Pancreas (tissue), 10 donors: ENCODE measurements at regions not wholly inside any gene's neighbourhood (a gene's known extent, or its start where the extent isn't known, plus 50 kb on each side); places are given as distances from the start of the nearest gene placed in this dataset.

Source experiments
- ATAC-seq, 4 donors: fragments of 200-7000 bp; cut with Tn5 transposase; one replicate each; pipeline versions ENCODE4 v1.8.0 to v1.9.1; 2020; ENCODE audit warnings: mild to moderate bottlenecking in 4 of 4, moderate library complexity in 4 of 4
- DNase-seq, 6 donors: peaks; one replicate each; pipeline ENCODE4 v3.0.0-alpha.2; 2020
- FAIRE-seq: peaks from 2 replicates; lab custom pipeline; 2012; peaks lifted over from hg19 to GRCh38; lab: Jason Lieb, UNC
- H3K27ac ChIP-seq, 4 donors: fragments of 200-600 bp; sonication (generic); 1 replicate in 3 of 4; 2 replicates in 1 of 4; pipeline versions ENCODE4 v1.5.0 to v1.8.0; 2020
- H3K27me3 ChIP-seq, 4 donors: fragments of 200-600 bp; one replicate each; pipeline ENCODE4 v1.8.0; 2021
- H3K36me3 ChIP-seq, 3 donors: fragments of 200-600 bp; sonication (generic) in 1 of 3; one replicate each; pipeline versions ENCODE4 v1.5.0 to v1.8.0; 2020 to 2021
- H3K4me1 ChIP-seq, 3 donors: fragments of 200-600 bp; one replicate each; pipeline ENCODE4 v1.8.0; 2021
- H3K4me3 ChIP-seq, 4 donors: fragments of 200-600 bp; sonication (generic) in 2 of 4; one replicate each; pipeline versions ENCODE4 v1.5.0 to v1.8.0; 2020 to 2021
- H3K9me3 ChIP-seq, 4 donors: fragments of 200-600 bp; one replicate each; pipeline ENCODE4 v1.8.0; 2021
- CTCF ChIP-seq, 4 donors: fragments of 200-600 bp; sonication (generic) in 3 of 4; IDR thresholded peaks; one replicate each; pipeline versions ENCODE4 v1.5.0 to v1.8.0; 2021; ENCODE audit warnings: antibody characterized with exemption in 4 of 4
- WGBS, 2 donors: extraction: QIAGEN DNeasy Blood & Tissue Kit; methylation state at CpG; one replicate each; pipeline ENCODE4 v1.1.7; 2013; 5-methylcytosine and 5-hydroxymethylcytosine counted together
- intact Hi-C, 3 donors: fragments of 100-400 bp; cut with DNase I; formaldehyde crosslinking; loops; one replicate each; pipeline versions ENCODE4 v1.11.1 to v1.14.2; 2022
- donor health status: healthy with polysubstance abuse.
- donor health status: DM: no; HTN: no; CAD: no; lungs with moderate emphysema.
- donor health status: DM: no; HTN: no; CAD: no.
- donor health status: control.
- donor health status: control.
- donor health status: Bipolar disorder and iron deficiency.
- donor health status: DM: yes; HTN: yes; CAD: no.
- donor health status: DM: no; HTN: no; CAD: no.
- donor health status: DM: no; HTN: no; CAD: no.
- donor health status: DM: yes; HTN: yes; CAD: no.

- Histone ChIP-seq H3K4me3 (no peak overlapping the region), H3K4me1 (no peaks in the 10 kb centered on the region), H3K27me3 (no peaks in the 10 kb centered on the region), H3K9me3 (no peaks in the 10 kb centered on the region), H3K27ac (no peak overlapping the region), H3K36me3 (no peaks in the 10 kb centered on the region)
- ATAC-seq (no peak), FAIRE-seq (no peak), DNase-seq (no peak)
- intact Hi-C loops = no loop called here
- no peak for TF ChIP-seq CTCF (IDR thresholded peaks at IDR 0.05)
Observed at GRCh38 chr7:136530831-136531230, 337.6 kb upstream of the CHRM2 start.

- 34 to 42% methylated on average over 2 of the region's 2 CpGs for WGBS, 2 donors
- FAIRE-seq = no peak
Observed at GRCh38 chr7:136528329-136528728, 340.1 kb upstream of the CHRM2 start.

GRCh38 chr7:136527554-136527953 is 340.9 kb upstream of the CHRM2 start:
- WGBS, 2 donors = 65 to 74% methylated on average over 1 of the region's 1 CpG
- no peak for TF ChIP-seq CTCF (IDR thresholded peaks at IDR 0.05)
- Histone ChIP-seq H3K9me3 (no peaks in the 10 kb centered on the region), H3K4me3 (no peak overlapping the region), H3K4me1 (no peaks in the 10 kb centered on the region), H3K27me3 (peaks cover 0 to 4% (median 0%) of the 10 kb centered on the region in 4 donors), H3K36me3 (no peaks in the 10 kb centered on the region), H3K27ac (no peak overlapping the region)
- peak in 1 of 6 donors; percentile 28 for DNase-seq
- ATAC-seq = no peak
- no peak for FAIRE-seq
- intact Hi-C loops = no loop called here

More at GRCh38 chr7:136528329-136528728, 340.1 kb upstream of the CHRM2 start:
- TF ChIP-seq CTCF (IDR thresholded peaks at IDR 0.05) = no peak
- H3K4me1 ChIP-seq = no peaks in the 10 kb centered on the region
- DNase-seq (no peak), ATAC-seq (no peak)
- H3K27me3 ChIP-seq = peaks cover 0 to 4% (median 0%) of the 10 kb centered on the region in 4 donors
- H3K36me3 ChIP-seq = no peaks in the 10 kb centered on the region
- H3K9me3 ChIP-seq = no peaks in the 10 kb centered on the region
- no peak overlapping the region for H3K4me3 ChIP-seq
- H3K27ac ChIP-seq = no peak overlapping the region
- intact Hi-C loops = no loop called here

- H3K36me3 ChIP-seq = no peaks in the 10 kb centered on the region
- intact Hi-C loops = no loop called here
- peak in 1 of 6 donors; percentile 27 for DNase-seq
- no peak overlapping the region for H3K4me3 ChIP-seq
- H3K27ac ChIP-seq = no peak overlapping the region
- ATAC-seq = no peak
- FAIRE-seq = no peak
- no peak for TF ChIP-seq CTCF (IDR thresholded peaks at IDR 0.05)
- H3K9me3 ChIP-seq = no peaks in the 10 kb centered on the region
- H3K4me1 ChIP-seq = no peaks in the 10 kb centered on the region
- H3K27me3 ChIP-seq = peaks cover 0 to 7% (median 0%) of the 10 kb centered on the region in 4 donors
- 67 to 82% methylated on average over 7 of the region's 7 CpGs for WGBS, 2 donors
Observed at GRCh38 chr7:136526408-136527105, 341.9 kb upstream of the CHRM2 start.

- no peak for ATAC-seq
- 51 to 72% methylated on average over 3 of the region's 3 CpGs for WGBS, 2 donors
- no peak for FAIRE-seq
- no peaks in the 10 kb centered on the region for H3K36me3 ChIP-seq
- intact Hi-C loops = no loop called here
- H3K4me1 ChIP-seq = no peaks in the 10 kb centered on the region
- H3K27me3 ChIP-seq = peaks cover 0 to 7% (median 0%) of the 10 kb centered on the region in 4 donors
- H3K4me3 ChIP-seq = no peak overlapping the region
- H3K9me3 ChIP-seq = no peaks in the 10 kb centered on the region
- no peak for TF ChIP-seq CTCF (IDR thresholded peaks at IDR 0.05)
- DNase-seq = no peak
- no peak overlapping the region for H3K27ac ChIP-seq
Observed at GRCh38 chr7:136523571-136523970, 344.9 kb upstream of the CHRM2 start.
